Posterior vena cava (tissue), 2 donors: ENCODE measurements at regions not wholly inside any gene's neighbourhood (a gene's known extent, or its start where the extent isn't known, plus 50 kb on each side); places are given as distances from the start of the nearest gene placed in this dataset.
"Not testable (repeated sequence)": the region's sequence is repeated elsewhere in the genome, so short reads cannot be mapped to it uniquely, and the experiment has no call there.

ENCODE experiments used
- DNase-seq: peaks from one replicate; pipeline ENCODE4 v3.0.0-alpha.2; 2020; ENCODE audit warnings: low spot score
- intact Hi-C, 2 donors: fragments of 100-400 bp; cut with DNase I; formaldehyde crosslinking; loops; one replicate each; pipeline versions ENCODE4 v1.14.1 to v1.14.2; 2022 to 2023
- donor health status: DM: yes; HTN: yes; CAD: no.
- donor health status: DM: yes; HTN: yes; CAD: no.

- no peak for DNase-seq
- intact Hi-C loops: no loop called here
These were observed 136.1 kb downstream of the AKR1D1 start for GRCh38 chr7:138212314-138212713.

DNA sequence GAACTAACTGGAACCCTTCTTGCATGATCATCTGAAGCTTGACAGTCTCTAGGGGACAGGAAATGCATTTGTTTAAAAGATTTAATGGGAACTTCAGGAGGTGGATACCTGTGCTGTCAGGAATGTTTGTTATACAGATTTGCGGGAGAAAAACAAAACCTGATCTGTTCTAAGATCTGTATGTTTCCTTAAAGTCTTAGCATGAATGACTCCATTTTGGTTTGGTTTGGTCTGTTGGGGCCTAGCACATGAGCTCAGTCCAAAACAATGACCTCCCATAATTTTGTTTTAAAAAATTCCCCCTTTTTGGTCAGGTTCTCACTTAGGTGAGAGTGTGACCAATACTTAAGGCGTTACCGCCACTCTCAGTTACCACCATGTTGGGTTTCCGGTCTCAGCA lies 138.7 kb downstream of the AKR1D1 start:
- intact Hi-C loops: no loop called here
- no peak for DNase-seq

DNA sequence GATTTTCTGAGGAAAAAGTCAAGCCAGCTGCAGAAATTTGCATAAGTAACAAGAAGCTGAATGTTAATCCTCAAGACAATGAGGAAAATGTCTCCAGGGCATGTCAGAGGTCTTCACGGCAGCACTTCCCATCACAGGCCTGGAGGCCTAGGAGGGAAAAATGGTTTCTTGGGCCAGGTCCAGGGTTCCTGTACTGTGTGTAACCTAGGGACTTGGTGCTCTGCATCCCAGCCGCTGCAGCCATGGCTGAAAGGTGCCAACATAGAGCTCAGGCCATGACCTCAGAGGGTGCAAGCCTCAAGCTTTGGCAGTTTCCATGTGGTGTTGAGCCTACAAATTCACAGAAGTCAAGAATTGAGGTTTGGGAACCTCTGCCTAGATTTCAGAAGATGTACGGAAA lies 144.1 kb downstream of the AKR1D1 start:
- intact Hi-C loops, DNase-seq: not testable (repeated sequence)

DNA sequence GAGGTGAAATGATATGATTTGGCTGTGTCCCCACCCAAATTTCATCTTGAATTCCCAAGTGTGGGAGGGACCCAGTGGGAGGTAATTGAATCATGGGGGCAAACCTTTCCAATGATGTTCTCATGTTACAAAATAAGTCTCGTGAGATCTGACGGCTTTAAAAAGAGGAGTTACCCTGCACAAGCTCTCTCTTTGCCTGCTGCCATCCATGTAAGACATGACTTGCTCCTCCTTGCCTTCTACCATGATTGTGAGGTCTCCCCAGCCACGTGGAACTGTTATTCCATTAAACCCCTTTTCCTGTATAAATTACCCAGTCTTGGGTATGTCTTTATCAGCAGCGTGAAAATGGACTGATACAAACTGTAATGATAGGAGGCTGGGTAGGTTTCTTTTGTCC lies 145.1 kb downstream of the AKR1D1 start:
- DNase-seq, intact Hi-C loops: not testable (repeated sequence)

- DNase-seq: no peak
- intact Hi-C loops: no loop called here
These were observed 147.2 kb downstream of the AKR1D1 start for GRCh38 chr7:138223402-138223879.

DNA sequence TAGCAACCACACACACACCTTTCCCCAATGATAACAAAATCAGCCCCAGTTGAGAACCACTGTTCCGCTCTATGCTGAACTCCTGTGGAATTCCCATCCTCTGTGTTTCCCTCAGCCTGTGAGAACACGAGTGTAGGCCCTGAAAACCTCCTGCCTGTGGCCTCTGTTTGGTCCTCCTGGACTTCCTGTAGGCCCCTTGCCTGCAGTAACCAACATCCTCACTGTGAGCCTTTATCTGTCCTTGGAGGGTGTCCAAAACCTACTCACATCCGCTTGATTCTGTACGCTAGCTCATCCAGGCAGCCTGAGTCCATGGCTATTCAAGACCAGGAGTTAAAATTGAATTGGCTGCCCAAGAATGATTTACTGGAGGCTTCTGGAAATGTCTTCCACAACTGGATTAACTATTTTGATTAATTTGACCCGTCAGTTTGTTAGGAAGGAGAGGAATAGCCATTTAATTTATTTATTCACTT lies 149.8 kb downstream of the AKR1D1 start:
- DNase-seq: no peak
- intact Hi-C loops: no loop called here

- intact Hi-C loops: no loop called here
- DNase-seq: no peak
These were observed 150.6 kb downstream of the AKR1D1 start for GRCh38 chr7:138226745-138227279.

DNA sequence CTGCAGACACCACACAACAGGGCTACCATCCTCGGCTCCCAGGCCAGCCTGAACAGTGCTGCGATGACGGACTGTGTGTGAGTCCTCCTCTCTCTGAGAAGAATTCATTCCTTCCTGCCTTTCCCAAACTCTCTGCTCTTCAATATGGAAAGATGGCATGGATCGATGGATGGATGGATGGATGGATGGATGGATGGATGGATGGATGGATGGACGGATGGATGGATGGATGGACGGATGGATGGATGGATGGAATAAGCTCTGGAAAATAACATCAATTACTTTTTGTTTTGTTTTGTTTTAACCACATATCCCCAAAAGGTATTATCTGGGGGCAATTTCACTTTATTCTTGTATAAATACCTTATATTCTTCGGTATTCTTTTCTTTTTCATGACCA lies 151.9 kb downstream of the AKR1D1 start:
- intact Hi-C loops: no loop called here

GRCh38 chr7:138228769-138229168 lies 152.5 kb downstream of the AKR1D1 start:
- DNase-seq: no peak
- intact Hi-C loops: no loop called here

More for the DNA sequence above, 151.9 kb downstream of the AKR1D1 start:
- no peak for DNase-seq

GRCh38 chr7:138233189-138233588 lies 156.9 kb downstream of the AKR1D1 start:
- DNase-seq: no peak
- intact Hi-C loops: no loop called here

DNA sequence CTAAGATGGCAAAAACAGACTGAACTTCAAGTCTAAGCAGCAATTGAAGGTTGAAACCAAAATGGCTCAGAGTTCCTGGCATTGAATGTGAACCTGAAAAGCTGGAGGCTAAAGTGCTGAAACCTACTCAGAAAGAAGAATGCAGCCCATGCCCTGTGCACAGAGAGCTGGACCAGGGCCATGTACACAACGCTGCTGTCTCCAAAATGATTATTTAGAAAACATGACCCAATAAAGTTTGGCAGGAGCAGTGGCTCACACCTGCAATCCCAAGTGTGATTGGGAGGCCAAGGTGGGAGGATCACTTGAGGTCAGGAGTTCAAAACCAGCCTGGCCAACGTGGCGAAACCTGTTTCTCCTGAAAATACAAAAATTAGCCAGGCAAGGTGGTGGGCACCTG lies 158.9 kb downstream of the AKR1D1 start:
- DNase-seq: no peak
- intact Hi-C loops: no loop called here

DNA sequence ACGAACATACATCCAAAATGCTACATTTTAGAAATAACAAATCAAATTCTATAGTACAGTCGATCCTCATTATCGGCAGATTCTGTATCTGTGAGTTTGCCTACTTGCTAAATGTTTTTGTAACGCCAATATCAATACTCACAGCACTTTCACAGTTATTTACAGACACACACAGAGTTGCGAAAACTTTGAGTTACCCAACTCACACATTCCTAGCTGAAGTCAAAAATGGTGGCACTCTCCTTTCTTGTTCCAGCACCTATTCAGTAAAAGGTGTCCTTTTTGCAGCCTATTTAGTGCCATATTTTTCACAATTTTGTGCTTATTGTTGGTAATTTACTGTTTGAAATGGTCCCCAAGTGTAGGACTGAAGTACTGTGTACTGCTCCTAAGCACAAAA lies 161.7 kb downstream of the AKR1D1 start:
- no peak for DNase-seq
- intact Hi-C loops: no loop called here

- no peak for DNase-seq
- intact Hi-C loops: no loop called here
These were observed 162.7 kb downstream of the AKR1D1 start for GRCh38 chr7:138238734-138239659.

DNA sequence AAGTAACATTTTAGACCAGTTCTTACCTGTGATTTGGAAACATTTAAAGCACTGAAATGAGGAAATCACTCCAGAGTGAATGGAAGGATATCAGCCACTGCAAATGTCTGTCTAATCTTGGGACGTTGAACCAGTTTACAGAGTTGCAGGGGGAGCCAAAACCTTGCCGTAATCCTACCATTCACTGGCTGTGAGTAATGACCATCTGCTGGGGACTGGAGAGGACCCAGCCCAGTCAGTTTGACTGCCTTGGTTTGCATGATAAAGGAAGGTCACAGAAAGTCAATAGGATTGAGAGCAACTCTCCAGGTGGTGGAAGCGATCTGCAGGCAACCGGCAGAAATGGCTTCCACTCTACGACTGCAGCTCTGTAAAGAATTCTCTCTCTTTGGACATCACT lies 167.2 kb downstream of the AKR1D1 start:
- DNase-seq: no peak

DNA sequence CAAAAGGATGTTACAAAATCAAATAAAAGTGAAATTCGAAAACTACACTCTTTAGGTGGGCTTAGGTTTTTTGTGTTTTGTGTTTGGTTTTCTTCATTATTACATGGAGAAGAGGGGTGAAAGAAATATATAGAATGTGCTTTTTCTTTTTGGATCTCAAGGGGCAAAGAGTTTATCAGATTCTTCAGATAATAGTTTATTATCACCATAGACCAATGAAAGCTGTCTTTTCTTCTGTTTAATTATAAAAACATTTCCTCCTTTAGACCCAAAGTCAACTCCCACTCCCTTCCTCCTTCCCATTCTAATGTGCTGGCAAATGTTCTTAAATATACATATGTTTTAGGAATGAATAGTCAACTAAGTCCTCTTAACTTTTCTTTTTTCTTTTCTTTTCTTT lies 167.6 kb downstream of the AKR1D1 start:
- intact Hi-C loops: no loop called here
- no peak for DNase-seq

More for the DNA sequence above, 167.2 kb downstream of the AKR1D1 start:
- intact Hi-C loops: no loop called here

GRCh38 chr7:138244606-138245005 lies 168.3 kb downstream of the AKR1D1 start:
- DNase-seq: no peak
- intact Hi-C loops: no loop called here

DNA sequence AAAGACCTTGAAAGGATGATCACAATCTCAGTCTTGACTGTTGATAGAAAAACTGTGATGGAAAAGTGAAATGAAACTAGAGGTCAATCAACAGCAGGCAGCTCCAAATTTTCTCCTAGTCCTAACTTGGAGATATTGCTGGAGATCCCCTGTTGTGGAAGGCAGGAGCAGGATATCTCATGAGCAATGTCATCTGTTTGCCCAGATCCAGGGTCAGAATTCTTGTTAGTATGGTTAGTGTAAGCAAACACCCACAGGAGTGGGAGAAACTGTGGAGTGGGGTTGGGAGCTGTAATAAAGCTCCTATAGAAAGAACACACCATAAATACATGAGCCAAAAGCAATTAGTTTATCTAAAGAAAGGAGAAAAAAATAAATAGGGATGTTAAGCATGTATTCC lies 169.0 kb downstream of the AKR1D1 start:
- DNase-seq: no peak
- intact Hi-C loops: no loop called here

- intact Hi-C loops: no loop called here
- DNase-seq: no peak
These were observed 169.4 kb downstream of the AKR1D1 start for GRCh38 chr7:138245682-138246081.

DNA sequence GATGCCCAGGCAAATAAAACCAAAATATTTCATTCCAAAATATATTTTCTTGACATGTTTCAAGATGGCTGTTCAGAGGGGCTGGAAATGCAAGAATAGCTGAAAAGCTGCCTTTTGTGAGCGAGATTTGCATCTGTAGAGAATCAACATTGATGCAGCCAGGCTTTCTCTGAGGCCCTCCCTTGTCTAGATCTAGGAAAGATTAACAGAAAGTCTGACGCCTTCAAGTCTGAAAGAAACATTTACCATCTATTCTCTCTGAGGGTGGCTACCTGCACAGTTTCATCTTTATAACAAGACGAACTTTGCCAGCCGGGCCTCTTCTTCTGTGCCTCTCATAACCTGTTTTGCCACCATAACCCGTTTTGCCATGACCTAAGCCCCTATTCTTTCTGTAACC lies 170.2 kb downstream of the AKR1D1 start:
- no peak for DNase-seq
- intact Hi-C loops: no loop called here

DNA sequence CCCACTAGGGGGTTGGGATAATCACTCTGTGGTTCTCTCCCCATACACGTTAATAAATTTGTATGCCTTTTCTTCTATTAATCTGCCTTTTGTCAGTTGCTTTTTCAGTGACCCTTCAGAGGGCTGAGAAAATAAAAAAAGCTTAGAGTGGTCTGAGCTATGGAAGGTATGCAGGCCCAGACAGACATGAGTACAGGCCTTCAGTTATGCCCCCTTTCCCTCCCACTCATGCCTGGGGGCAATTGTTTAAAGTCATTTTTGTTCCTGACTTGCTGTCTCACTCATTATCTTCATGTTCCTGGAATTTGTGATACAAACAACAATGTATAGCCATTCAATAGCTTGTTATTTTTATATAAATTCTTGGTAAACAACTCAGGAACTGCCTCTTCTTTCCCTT lies 170.8 kb downstream of the AKR1D1 start:
- intact Hi-C loops: no loop called here
- DNase-seq: no peak
